ENCODE measurements at regions not wholly inside any gene's neighbourhood (a gene's known extent, or its start where the extent isn't known, plus 50 kb on each side); places are given as distances from the start of the nearest gene placed in this dataset.
"Not testable (repeated sequence)": the region's sequence is repeated elsewhere in the genome, so short reads cannot be mapped to it uniquely, and the experiment has no call there.

DNA sequence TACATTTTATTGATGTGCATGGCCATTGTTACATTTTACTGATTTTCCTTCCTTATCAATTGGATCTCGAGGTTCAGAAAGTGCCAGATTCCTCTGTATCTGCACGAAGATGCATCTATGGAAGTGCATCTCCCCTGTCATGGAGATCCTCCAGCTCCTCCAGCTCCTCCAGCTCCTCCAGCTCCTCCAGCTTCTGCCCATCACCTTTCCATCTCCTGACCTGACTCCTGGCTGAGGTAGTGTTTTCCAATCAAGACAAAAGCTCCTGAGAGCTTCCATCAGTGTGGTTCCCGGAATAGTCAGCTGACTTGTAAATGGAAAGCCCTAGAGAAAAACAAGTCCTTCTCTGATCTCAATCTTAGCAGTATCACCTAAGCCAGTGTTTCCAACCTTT, 90.8 kb upstream of the KLF6 start:
- TF ChIP-seq EZH2phosphoT487 (IDR thresholded peaks at IDR 0.05; ENCODE audit: borderline replicate concordance, low read length) (no peak), EZH2 (IDR thresholded peaks at IDR 0.05; ENCODE audit: low read length, unreplicated experiment) (no peak)
- TF ChIP-seq, protein P1, sequence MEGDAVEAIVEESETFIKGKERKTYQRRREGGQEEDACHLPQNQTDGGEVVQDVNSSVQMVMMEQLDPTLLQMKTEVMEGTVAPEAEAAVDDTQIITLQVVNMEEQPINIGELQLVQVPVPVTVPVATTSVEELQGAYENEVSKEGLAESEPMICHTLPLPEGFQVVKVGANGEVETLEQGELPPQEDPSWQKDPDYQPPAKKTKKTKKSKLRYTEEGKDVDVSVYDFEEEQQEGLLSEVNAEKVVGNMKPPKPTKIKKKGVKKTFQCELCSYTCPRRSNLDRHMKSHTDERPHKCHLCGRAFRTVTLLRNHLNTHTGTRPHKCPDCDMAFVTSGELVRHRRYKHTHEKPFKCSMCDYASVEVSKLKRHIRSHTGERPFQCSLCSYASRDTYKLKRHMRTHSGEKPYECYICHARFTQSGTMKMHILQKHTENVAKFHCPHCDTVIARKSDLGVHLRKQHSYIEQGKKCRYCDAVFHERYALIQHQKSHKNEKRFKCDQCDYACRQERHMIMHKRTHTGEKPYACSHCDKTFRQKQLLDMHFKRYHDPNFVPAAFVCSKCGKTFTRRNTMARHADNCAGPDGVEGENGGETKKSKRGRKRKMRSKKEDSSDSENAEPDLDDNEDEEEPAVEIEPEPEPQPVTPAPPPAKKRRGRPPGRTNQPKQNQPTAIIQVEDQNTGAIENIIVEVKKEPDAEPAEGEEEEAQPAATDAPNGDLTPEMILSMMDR (conservative IDR thresholded peaks at IDR 0.05; ENCODE audit: low read depth, low read length): no peak
- Histone ChIP-seq H3K4me2 (ENCODE audit: low read length) (no peak overlapping the region), H3K4me1 (ENCODE audit: insufficient read depth, low read length) (no peaks in the 10 kb centered on the region; the same call in 1 of the 2 replicates), H2AFZ (ENCODE audit: low read length) (no peak overlapping the region), H3K27me3 (ENCODE audit: low read length) (no peaks in the 10 kb centered on the region), H3K27ac (ENCODE audit: low read length) (no peak overlapping the region), H4K20me1 (ENCODE audit: low read length) (no peaks in the 10 kb centered on the region), H3K9me2 (replicated peaks; ENCODE audit: low read length) (no peaks in the 10 kb centered on the region), H3K4me3 (ENCODE audit: low read length) (no peak overlapping the region), H3K9ac (ENCODE audit: low read length) (no peak overlapping the region), H3K9me3 (ENCODE audit: low read length) (no peaks in the 10 kb centered on the region), H3K79me2 (ENCODE audit: low read length) (no peaks in the 10 kb centered on the region), H3K36me3 (ENCODE audit: low read depth, low read length) (no peaks in the 10 kb centered on the region), H3F3A (ENCODE audit: low read length, unreplicated experiment) (no peaks in the 10 kb centered on the region)
- DNase-seq (no peak), ATAC-seq (no peak)
- ChIA-PET POLR2A (ENCODE audit: unreplicated experiment) (no interaction called here), CTCF (no interaction called here)
- BruUV-seq (replicated peaks): no TSS peak
- intact Hi-C loops (cut with micrococcal nuclease): no loop called here

DNA sequence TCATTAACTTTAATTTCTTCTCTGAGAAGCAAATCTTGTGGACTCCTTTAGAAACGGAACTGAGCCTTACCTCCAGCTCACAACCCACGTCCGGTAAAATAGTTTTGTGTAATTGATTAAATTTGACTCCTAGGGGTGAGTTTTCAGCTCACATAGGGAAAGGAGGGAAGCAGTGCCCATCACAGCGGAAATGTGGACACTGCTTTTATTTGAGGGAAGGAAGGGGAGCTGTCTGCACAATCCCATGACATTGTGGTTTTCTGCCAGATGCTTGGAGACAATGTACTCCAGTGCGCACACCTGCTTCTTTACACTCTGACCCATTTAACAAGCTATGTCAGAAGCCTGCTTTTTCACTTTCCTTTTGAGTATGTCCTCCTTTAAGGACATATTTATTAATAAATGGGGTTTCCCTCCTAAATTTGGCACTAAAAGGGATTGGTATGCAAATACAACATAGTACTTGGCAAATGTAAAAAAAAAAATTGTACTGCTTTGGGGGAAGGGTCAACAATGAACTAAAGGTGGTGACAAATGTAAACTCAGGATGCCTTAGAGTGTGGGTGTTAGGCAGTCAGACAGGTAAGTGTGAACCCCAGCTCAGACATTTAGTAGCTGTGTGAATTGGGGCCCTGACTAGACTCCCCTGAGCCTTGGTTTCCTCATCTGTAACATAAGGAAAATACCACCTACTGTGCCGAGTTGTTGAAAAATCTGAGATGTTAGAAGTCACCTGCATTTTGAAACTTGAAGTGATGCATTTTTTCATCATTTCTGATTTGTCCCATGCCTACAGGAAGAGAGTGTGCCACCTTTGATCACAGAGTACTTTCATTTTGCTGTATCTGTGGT, 90.2 kb upstream of the KLF6 start:
- H3K9me2 ChIP-seq (replicated peaks; ENCODE audit: low read length): no peaks in the 10 kb centered on the region
- H3K36me3 ChIP-seq (ENCODE audit: low read depth, low read length): no peaks in the 10 kb centered on the region
- CTCF ChIA-PET: no interaction called here
- no peak overlapping the region for H2AFZ ChIP-seq (ENCODE audit: low read length)
- no peak for TF ChIP-seq EZH2phosphoT487 (IDR thresholded peaks at IDR 0.05; ENCODE audit: borderline replicate concordance, low read length)
- no peak for TF ChIP-seq EZH2 (IDR thresholded peaks at IDR 0.05; ENCODE audit: low read length, unreplicated experiment)
- TF ChIP-seq, protein P1 (conservative IDR thresholded peaks at IDR 0.05; ENCODE audit: low read depth, low read length): no peak
- H3K9me3 ChIP-seq (ENCODE audit: low read length): no peaks in the 10 kb centered on the region
- BruUV-seq (replicated peaks): no TSS peak
- ATAC-seq (no peak), DNase-seq (no peak)
- H3K4me2 ChIP-seq (ENCODE audit: low read length): no peak overlapping the region
- H3K4me3 ChIP-seq (ENCODE audit: low read length): no peak overlapping the region
- H3K27ac ChIP-seq (ENCODE audit: low read length): no peak overlapping the region
- H3K9ac ChIP-seq (ENCODE audit: low read length): no peak overlapping the region
- intact Hi-C loops (cut with micrococcal nuclease): no loop called here
- no peaks in the 10 kb centered on the region for H3F3A ChIP-seq (ENCODE audit: low read length, unreplicated experiment)
- H3K79me2 ChIP-seq (ENCODE audit: low read length): no peaks in the 10 kb centered on the region
- POLR2A ChIA-PET (ENCODE audit: unreplicated experiment): no interaction called here
- H4K20me1 ChIP-seq (ENCODE audit: low read length): no peaks in the 10 kb centered on the region
- H3K4me1 ChIP-seq (ENCODE audit: insufficient read depth, low read length): no peaks in the 10 kb centered on the region; the same call in 1 of the 2 replicates
- no peaks in the 10 kb centered on the region for H3K27me3 ChIP-seq (ENCODE audit: low read length)

DNA sequence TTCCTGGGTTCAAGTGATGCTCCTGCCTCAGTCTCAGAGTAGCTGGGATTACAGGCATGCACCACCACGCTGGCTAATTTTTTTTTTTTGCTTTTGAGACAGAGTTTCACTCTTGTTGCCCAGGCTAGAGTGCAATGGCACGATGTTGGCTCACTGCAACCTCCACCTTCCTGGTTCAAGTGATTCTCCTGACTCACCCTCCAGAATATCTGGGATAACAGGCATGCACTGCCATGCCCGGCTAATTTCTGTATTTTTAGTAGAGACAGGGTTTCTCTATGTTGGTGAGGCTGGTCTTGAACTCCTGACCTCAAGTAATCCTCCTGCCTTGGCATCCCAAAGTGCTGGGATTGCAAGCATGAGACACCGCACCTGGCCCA, 89.6 kb upstream of the KLF6 start:
- POLR2A ChIA-PET (ENCODE audit: unreplicated experiment); ATAC-seq; H3K4me1 ChIP-seq (ENCODE audit: insufficient read depth, low read length); H3F3A ChIP-seq (ENCODE audit: low read length, unreplicated experiment); BruUV-seq (replicated peaks); intact Hi-C loops (cut with micrococcal nuclease); H3K27ac ChIP-seq (ENCODE audit: low read length); H3K4me3 ChIP-seq (ENCODE audit: low read length); DNase-seq; CTCF ChIA-PET; H4K20me1 ChIP-seq (ENCODE audit: low read length); H2AFZ ChIP-seq (ENCODE audit: low read length); H3K79me2 ChIP-seq (ENCODE audit: low read length); H3K4me2 ChIP-seq (ENCODE audit: low read length); H3K9ac ChIP-seq (ENCODE audit: low read length); H3K9me2 ChIP-seq (replicated peaks; ENCODE audit: low read length); H3K27me3 ChIP-seq (ENCODE audit: low read length); H3K36me3 ChIP-seq (ENCODE audit: low read depth, low read length); H3K9me3 ChIP-seq (ENCODE audit: low read length): not testable (repeated sequence)

Measured in PC-3 (cell line).